ENCODE measurements at regions not wholly inside any gene's neighbourhood (a gene's known extent, or its start where the extent isn't known, plus 50 kb on each side); places are given as distances from the start of the nearest gene placed in this dataset.

GRCh38 chrX:65601530-65602220 is 65.8 kb upstream of the MSN start:
- TF ChIP-seq, protein P1, sequence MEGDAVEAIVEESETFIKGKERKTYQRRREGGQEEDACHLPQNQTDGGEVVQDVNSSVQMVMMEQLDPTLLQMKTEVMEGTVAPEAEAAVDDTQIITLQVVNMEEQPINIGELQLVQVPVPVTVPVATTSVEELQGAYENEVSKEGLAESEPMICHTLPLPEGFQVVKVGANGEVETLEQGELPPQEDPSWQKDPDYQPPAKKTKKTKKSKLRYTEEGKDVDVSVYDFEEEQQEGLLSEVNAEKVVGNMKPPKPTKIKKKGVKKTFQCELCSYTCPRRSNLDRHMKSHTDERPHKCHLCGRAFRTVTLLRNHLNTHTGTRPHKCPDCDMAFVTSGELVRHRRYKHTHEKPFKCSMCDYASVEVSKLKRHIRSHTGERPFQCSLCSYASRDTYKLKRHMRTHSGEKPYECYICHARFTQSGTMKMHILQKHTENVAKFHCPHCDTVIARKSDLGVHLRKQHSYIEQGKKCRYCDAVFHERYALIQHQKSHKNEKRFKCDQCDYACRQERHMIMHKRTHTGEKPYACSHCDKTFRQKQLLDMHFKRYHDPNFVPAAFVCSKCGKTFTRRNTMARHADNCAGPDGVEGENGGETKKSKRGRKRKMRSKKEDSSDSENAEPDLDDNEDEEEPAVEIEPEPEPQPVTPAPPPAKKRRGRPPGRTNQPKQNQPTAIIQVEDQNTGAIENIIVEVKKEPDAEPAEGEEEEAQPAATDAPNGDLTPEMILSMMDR (IDR thresholded peaks at IDR 0.05; ENCODE audit: low read depth, low read length), result no peak
- no peaks in the 10 kb centered on the region for H3K27me3 ChIP-seq
- no peak for DNase-seq

GRCh38 chrX:65601126-65601525 is 66.3 kb upstream of the MSN start:
- Histone ChIP-seq H3K36me3 (no peaks in the 10 kb centered on the region), H3K4me1 (no peaks in the 10 kb centered on the region), H3K4me3 (ENCODE audit: low read depth, low read length) (no peak overlapping the region), H3K9me3 (no peaks in the 10 kb centered on the region), H3K27me3 (no peaks in the 10 kb centered on the region)
- DNase-seq, result no peak
- TF ChIP-seq, protein P1 (IDR thresholded peaks at IDR 0.05; ENCODE audit: low read depth, low read length), result no peak

More at GRCh38 chrX:65601530-65602220, 65.8 kb upstream of the MSN start:
- Histone ChIP-seq H3K4me3 (ENCODE audit: low read depth, low read length) (no peak overlapping the region), H3K36me3 (no peaks in the 10 kb centered on the region), H3K9me3 (no peaks in the 10 kb centered on the region), H3K4me1 (no peaks in the 10 kb centered on the region)

DNA sequence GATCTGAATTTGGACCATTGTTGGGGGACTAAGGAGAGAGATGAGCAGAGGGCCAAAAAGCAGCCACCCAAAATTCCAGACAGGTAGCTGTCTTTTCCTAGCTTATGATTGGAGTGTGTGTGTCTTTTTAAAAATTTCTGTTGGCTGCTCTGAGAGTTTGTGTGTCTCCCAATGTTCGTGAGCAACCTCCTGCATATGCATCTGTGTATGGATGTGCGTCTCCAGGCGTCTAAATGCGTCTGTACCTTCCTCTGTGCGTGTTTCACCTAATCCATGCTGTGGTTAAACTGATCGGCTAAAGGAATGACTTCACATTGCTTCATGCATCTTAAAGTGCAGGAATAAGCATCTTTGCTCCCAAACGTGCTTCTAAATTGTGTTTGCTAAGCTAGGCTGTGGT is 65.5 kb upstream of the LAS1L start:
- TF ChIP-seq, protein P1 (IDR thresholded peaks at IDR 0.05; ENCODE audit: low read depth, low read length), result no peak
- Histone ChIP-seq H3K36me3 (no peaks in the 10 kb centered on the region), H3K27me3 (no peaks in the 10 kb centered on the region), H3K4me1 (no peaks in the 10 kb centered on the region), H3K4me3 (ENCODE audit: low read depth, low read length) (no peak overlapping the region), H3K9me3 (no peaks in the 10 kb centered on the region)
- DNase-seq, result no peak

GRCh38 chrX:65598559-65599147 is 64.1 kb upstream of the LAS1L start:
- H3K9me3 ChIP-seq, result no peaks in the 10 kb centered on the region
- H3K4me1 ChIP-seq, result no peaks in the 10 kb centered on the region
- TF ChIP-seq, protein P1 (IDR thresholded peaks at IDR 0.05; ENCODE audit: low read depth, low read length), result no peak

DNA sequence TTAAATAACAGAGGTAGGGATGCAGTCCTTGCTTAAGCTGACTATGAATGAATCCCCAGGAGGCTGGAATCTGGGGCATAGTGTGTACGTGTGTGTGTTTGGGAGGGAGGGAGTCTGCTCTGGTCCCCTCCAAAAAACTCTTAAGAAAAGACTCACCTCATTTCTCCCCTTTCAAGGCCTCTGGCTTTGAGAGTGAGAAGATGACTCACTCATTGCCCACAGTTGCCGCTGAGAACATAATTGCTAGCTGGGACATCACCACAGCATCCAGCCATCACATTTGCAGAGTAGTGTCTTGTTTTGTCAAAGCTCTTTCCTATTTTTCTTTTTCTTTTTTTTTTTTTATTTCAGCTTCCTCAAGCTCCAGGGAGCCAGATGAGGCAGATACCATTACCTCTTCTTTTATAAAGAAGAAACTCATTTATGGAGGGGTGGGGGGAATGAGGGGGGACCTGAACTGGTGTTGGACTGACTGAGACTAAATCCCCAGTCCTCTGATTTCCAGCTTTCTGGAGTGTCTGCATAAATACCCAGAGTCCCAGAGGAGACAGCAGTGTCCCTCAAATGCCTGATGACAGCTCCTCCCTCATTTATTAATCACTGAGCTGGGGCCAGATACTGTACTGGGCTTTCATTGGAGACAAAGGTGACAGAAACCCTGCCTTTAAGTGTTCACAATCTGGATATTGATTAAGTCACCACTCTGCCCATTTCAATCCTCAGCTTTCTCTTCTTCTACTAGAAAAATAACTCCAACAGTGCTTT is 61.9 kb upstream of the LAS1L start:
- no peaks in the 10 kb centered on the region for H3K36me3 ChIP-seq
- H3K4me1 ChIP-seq, result no peaks in the 10 kb centered on the region
- no peaks in the 10 kb centered on the region for H3K9me3 ChIP-seq
- TF ChIP-seq, protein P1 (IDR thresholded peaks at IDR 0.05; ENCODE audit: low read depth, low read length), result no peak
- no peak overlapping the region for H3K4me3 ChIP-seq (ENCODE audit: low read depth, low read length)
- H3K27me3 ChIP-seq, result no peaks in the 10 kb centered on the region
- no peak for DNase-seq

More at GRCh38 chrX:65598559-65599147, 64.1 kb upstream of the LAS1L start:
- DNase-seq, result no peak
- Histone ChIP-seq H3K36me3 (no peaks in the 10 kb centered on the region), H3K27me3 (no peaks in the 10 kb centered on the region), H3K4me3 (ENCODE audit: low read depth, low read length) (no peak overlapping the region)
